DLD1 (cell line): ENCODE measurements at regions not wholly inside any gene's neighbourhood (a gene's known extent, or its start where the extent isn't known, plus 50 kb on each side); places are given as distances from the start of the nearest gene placed in this dataset.
"Not testable (repeated sequence)": the region's sequence is repeated elsewhere in the genome, so short reads cannot be mapped to it uniquely, and the experiment has no call there.

Experiments
- in situ Hi-C: cut with HindIII; loops from 2 replicates; pipeline ENCODE4 v1.10.0; 2017; ENCODE audit warnings: low sequenced_read_pairs

DNA sequence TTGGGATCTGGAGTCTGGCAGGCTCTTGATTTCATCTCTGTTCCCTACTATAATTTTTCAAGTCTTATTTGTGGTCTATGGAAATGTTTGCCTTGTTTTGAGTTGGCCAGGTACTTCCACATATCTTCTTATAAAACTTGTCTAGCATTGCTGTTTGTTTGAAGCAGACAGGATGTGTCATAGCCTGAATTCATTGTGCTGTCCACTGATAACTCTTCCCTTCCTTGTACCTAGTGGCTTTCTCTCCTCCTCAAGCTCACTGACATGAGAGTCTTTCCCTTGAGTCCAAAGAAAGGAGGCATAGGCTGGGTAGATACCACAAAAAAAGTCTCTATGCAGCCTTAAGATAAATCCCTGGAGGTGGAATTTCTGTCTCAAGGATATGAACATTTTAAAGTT lies 59.2 kb upstream of the FAM241A start:
- in situ Hi-C loops = no loop called here

DNA sequence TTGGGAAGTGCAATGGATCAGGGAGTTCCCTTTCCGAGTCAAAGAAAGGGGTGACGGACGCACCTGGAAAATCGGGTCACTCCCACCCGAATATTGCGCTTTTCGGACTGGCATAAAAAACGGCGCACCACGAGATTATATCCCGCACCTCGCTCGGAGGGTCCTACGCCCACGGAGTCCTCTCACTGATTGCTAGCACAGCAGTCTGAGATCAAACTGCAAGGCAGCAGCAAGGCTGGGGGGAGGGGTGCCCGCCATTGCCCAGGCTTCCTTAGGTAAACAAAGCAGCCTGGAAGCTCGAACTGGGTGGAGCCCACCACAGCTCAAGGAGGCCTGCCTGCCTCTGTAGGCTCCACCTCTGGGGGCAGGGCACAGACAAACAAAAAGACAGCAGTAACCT lies 58.6 kb upstream of the FAM241A start:
- in situ Hi-C loops = not testable (repeated sequence)

DNA sequence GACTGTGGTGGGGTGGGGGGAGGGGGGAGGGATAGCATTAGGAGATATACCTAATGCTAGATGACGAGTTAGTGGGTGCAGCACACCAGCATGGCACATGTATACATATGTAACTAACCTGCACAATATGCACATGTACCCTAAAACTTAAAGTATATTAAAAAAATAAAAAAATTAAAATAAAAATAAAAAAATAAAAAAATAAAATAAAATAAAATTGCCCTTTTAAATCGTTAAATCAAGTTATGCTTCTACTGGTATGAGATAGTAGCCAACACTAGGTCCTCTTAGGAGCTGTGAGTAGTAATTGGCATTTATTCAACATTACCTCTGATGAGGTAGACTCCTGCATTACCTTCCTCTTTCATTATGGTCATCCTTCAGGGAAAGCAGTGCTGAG lies 52.9 kb upstream of the FAM241A start:
- in situ Hi-C loops = not testable (repeated sequence)

DNA sequence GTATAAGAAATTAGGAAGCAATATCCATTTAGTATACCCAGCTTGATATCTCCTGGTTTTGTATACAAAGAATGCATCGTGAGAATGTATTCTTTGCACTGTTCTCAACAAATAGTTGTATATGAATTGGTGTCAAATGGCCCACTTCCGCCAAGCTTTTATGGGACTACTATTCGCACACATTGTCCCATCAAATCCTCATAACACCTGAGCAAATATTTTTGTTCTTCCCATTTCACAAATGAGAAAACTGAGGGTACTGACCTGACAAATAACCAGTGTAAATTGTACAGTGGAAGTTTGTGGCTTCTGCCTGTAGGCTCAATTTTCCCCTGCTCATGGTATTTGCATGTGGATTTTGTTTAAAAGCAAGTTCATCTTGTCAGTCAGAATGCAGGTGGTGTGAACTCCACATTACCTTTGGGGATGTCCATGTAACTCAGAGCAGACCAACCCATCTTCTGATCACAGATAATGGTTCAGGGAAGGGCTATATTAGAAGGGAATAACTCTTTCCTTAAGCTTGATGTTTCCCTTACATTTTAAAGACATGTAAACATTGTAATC lies 51.5 kb upstream of the FAM241A start:
- in situ Hi-C loops = no loop called here

DNA sequence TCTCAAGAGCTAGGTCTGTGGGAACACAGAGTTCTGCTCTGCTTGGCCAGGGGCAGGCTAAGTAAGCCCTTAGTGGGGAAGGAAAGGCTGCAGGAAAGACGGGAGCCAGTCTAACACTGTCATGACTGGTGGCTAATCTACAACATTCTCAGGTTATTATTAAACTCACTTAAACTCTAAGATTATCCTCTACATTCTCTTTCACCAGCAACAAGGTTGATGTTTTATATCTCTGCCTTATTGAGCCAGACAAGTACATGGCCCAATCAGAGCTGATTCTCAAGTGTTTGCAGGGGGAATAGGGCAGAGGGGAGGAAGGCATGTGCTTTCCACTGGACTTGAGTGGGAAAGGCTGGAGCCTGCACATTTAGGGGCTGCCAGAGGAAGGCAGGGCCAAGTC lies 50.9 kb upstream of the FAM241A start:
- in situ Hi-C loops = no loop called here
